CD4-positive, alpha-beta T cell treated with Interleukin-4 for 1 hour (primary cell): ENCODE measurements at regions not wholly inside any gene's neighbourhood (a gene's known extent, or its start where the extent isn't known, plus 50 kb on each side); places are given as distances from the start of the nearest gene placed in this dataset.

ENCODE experiments used
- DNase-seq, 2 donors: peaks; one replicate each; pipeline ENCODE4 v3.0.0-alpha.2; 2020 to 2022

- no peak for DNase-seq
These were observed 613.1 kb downstream of the ZEB2 start for GRCh38 chr2:143906850-143907249.

DNA sequence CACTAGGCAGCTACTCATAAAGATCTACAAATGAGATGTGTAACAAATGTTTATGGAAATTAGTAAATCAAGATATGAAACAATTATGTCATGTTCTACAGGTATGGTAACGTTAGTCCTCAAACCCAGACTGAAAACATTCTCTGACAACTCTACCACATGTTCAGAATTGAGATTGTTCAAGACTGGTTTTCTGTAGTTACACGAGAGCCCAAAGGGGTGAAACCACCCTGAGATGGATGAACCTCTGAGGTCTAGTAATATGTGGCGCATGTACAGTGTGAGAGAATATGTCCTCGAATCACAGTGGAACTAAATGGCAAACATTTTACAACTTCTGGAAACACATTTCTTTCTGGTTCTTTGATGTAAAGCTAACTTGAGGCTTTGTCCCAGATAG, 614.3 kb downstream of the ZEB2 start:
- no peak for DNase-seq

DNA sequence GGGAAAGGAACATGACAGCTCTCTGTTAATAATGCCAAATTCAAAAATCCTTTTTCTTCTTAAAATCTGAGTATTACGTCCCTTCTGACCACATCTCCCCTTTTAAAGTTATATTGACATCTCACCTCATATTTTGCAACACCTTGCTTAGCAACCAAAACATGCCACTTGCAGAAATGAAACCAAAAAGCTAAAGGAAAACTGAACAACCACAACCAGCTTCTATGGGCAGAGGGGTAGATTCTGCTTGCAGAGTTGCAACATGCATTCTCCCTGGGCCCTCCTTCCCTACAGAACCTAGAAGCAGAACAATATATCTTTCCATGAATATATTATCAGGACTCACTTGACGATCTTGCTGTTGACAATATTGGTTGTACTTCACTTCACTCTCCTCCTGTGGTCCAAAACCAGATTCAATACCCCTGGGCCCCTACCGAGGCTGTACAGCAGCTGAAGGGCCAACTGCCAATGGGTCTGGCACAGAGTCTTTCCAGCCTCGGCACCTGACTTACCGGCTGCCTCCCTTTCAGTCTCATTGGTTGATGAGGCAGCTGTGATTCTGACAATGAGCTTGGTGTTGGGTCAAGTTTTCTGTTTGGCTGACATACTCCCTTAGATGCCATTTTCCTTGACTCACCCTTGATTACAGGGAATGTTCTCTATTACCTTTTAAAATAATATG, 616.6 kb downstream of the ZEB2 start:
- peak in 1 of 2 donors; percentile 1 for DNase-seq

DNA sequence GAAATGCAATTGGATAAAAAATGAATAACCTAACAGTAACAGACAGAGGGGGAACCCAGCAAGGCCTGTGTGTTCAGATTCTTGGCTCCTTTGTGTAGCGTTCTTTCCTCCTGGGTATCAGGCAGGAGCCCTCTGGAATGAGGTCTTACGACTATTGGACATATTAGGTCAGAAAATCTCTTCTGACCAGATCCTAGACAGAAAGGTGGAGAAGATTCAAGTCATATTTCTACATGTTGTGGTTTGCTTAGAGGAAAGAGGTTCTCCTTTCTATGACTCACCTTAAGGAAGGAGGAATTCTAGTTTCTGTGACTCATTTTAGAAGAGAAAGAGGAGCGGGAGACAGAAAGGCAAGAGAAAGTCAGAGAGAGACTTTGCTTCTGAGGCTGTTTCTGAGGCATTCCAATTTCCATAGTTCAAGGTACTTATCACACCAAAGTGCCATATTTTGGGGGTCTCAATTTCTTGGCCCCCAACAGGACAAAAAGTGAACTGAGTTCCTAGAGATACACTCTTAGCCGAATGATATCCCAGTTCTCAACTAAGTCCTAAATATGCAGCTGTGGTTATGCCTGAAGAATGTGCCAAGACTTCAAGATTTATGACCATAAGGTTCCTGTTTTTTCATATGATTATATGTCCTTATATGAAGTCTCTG, 618.6 kb downstream of the ZEB2 start:
- DNase-seq = no peak

DNA sequence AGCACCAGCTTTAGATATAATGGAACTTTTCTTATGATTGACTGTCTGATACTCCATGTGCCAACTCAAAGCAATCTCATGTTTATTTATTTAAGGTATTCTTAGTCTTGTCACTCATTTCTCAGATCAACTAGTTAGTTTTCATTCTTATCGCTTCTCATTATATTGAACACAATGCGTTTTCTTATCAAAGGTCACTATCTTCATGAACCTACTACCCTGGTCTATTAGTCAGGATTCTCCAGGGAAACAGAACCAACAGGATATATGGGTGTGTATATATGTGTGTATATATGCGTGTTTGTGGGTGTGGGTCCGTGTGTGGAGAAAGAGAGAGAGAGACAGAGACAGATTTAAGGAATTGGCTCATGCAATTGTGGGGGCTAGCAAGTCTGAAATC, 619.9 kb downstream of the ZEB2 start:
- no peak for DNase-seq

- DNase-seq = no peak
These were observed 626.5 kb downstream of the ZEB2 start for GRCh38 chr2:143893371-143893770.

- DNase-seq = no peak
These were observed 628.0 kb downstream of the ZEB2 start for GRCh38 chr2:143891879-143892308.

GRCh38 chr2:143890798-143891197, 629.1 kb downstream of the ZEB2 start:
- no peak for DNase-seq

- no peak for DNase-seq
These were observed 630.7 kb downstream of the ZEB2 start for GRCh38 chr2:143889216-143889615.

DNA sequence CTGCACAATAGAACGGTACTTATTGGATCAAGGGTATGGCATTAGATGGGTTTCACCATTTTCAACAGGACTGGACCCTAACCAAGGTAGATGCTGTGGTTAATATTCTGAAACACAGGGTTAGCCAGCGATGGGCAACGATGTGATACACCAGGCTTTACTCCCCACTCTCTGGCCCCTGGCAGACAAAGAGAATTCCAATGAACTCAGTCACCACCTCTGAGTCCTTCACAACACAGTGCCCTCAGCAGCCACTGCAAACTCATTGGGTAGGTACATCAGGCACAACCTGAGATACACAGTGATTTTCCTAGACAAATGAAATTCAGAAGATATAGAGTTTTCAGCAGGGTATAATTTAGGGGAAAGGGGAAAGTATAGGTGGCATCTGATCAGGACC, 634.5 kb downstream of the ZEB2 start:
- no peak for DNase-seq

GRCh38 chr2:143881246-143881645, 638.7 kb downstream of the ZEB2 start:
- no peak for DNase-seq

- DNase-seq = no peak
These were observed 641.9 kb downstream of the ZEB2 start for GRCh38 chr2:143877876-143878530.

GRCh38 chr2:143877056-143877455, 642.9 kb downstream of the ZEB2 start:
- no peak for DNase-seq

- DNase-seq = no peak
These were observed 644.4 kb downstream of the ZEB2 start for GRCh38 chr2:143875295-143876233.

- no peak for DNase-seq
These were observed 646.0 kb downstream of the ZEB2 start for GRCh38 chr2:143873886-143874285.

- DNase-seq = no peak
These were observed 649.2 kb downstream of the ZEB2 start for GRCh38 chr2:143870696-143871095.

DNA sequence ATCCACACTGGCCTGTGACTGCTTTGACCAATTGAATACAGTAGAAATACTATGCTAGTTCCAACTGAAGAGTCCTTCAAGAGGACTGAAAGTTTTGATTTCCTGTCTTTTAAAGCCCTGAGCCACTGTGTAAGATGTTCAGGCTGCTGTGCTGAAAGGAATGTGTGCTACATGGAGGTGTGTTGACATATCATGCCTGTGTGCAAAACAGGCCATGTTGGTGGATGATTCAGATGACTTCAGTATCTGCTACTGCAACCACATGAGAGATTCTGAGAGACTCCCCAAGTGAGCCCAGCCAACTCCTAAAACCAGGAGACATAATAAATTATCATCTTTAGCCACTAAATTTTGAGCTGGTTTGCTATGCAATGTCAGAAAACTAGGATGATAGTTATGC, 662.9 kb downstream of the ZEB2 start:
- DNase-seq = no peak

DNA sequence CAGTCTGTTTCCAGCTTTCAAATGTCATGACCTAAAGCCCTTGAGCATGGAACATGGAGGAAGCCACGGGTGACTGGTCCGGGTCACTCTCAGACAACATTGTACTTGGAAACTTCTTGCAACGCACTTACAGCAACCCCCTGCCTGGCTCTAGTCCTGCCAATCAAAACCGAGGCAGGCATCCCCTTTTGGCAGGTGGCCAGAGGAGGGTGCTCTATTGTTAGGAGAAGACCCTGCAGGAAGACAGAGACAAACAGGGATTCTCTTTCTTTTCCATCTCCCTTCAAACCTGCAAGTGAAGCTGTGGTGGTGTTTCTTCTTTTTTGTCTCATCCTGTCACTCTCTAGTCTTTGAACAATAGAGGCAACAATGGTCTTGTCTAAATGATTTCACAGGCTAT, 667.2 kb downstream of the ZEB2 start:
- DNase-seq = no peak

DNA sequence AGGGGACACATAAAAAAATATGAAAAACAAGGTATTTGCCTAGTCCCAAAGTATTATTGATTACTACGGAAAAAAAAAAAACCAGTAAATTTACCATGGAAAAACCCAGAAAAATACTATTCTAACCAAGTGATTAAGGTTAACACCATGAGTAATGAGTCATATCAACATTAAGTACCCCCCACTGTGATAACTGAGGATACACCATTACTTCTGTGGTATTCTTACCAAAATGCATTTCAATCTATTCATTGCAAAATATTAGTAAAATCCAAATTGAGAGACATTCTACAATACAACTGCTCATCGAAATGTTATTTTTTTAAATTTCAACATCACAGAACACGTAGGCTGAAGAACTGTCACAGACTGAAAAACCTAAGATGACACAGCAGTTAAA, 669.8 kb downstream of the ZEB2 start:
- no peak for DNase-seq

DNA sequence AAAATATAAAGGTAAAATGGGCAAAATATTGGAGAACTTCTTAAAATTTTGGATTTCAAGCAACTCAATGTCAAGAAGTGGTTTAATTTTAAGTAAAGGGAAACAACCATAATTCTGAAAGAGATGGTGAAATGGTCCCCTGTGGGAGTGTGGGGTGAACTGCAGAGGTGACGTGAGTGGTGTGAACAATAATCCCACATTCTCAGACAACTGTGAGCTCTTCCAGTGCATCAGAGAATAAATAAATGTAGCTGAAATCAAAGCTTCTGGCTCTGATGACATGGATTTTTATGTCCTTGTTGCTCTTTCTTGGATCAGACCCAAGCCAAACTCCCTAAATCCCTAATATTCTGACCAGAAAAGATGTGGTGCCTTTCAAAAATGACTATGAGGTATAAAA, 672.7 kb downstream of the ZEB2 start:
- no peak for DNase-seq

DNA sequence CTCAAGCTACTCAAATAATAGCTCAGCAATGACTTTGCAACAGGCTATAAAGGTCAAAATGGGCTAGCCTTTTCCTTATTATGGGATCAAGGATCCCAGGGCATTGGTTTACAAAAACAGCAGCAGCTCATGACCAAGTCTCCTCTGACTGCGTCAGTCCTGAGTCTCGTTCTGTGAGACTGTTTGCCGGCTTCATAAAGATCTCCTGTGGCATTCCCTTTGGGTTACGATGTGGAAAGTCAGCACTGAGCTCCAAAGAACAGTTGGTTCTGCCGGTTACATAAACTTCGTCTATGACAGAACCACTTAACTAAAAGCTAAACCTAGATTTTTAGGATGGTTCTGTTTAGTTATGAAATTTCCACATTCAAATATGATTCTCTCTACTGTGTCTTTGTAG, 674.9 kb downstream of the ZEB2 start:
- no peak for DNase-seq

- DNase-seq = no peak
These were observed 676.2 kb downstream of the ZEB2 start for GRCh38 chr2:143843686-143844085.

GRCh38 chr2:143842836-143843235, 677.1 kb downstream of the ZEB2 start:
- DNase-seq = no peak
